ENCODE measurements at regions not wholly inside any gene's neighbourhood (a gene's known extent, or its start where the extent isn't known, plus 50 kb on each side); places are given as distances from the start of the nearest gene placed in this dataset.
"Not testable (repeated sequence)": the region's sequence is repeated elsewhere in the genome, so short reads cannot be mapped to it uniquely, and the experiment has no call there.

GRCh38 chr6:81552644-81553043, 199.8 kb downstream of the TENT5A start:
- TF ChIP-seq ZFX (IDR thresholded peaks at IDR 0.05; ENCODE audit: borderline replicate concordance), result no peak
- no peak for TF ChIP-seq CTCF (IDR thresholded peaks at IDR 0.05)
- no peak overlapping the region for H3K27ac ChIP-seq

GRCh38 chr6:81547149-81547548, 205.3 kb downstream of the TENT5A start:
- peak overlapping the region; percentile 1; the same call in 1 of the 2 replicates for H3K27ac ChIP-seq
- no peak for TF ChIP-seq ZFX (IDR thresholded peaks at IDR 0.05; ENCODE audit: borderline replicate concordance)
- TF ChIP-seq CTCF (IDR thresholded peaks at IDR 0.05), result no peak

GRCh38 chr6:81534934-81535465, 217.5 kb downstream of the TENT5A start:
- no peak for TF ChIP-seq ZFX (IDR thresholded peaks at IDR 0.05; ENCODE audit: borderline replicate concordance)
- no peak for TF ChIP-seq CTCF (IDR thresholded peaks at IDR 0.05)
- H3K27ac ChIP-seq, result no peak overlapping the region

- TF ChIP-seq CTCF (IDR thresholded peaks at IDR 0.05), result no peak
- no peak for TF ChIP-seq ZFX (IDR thresholded peaks at IDR 0.05; ENCODE audit: borderline replicate concordance)
- H3K27ac ChIP-seq, result no peak overlapping the region
Observed at GRCh38 chr6:81531869-81532561, 220.5 kb downstream of the TENT5A start.

- no peak overlapping the region for H3K27ac ChIP-seq
- TF ChIP-seq CTCF (IDR thresholded peaks at IDR 0.05), result no peak
- TF ChIP-seq ZFX (IDR thresholded peaks at IDR 0.05; ENCODE audit: borderline replicate concordance), result no peak
Observed at GRCh38 chr6:81517455-81517854, 235.0 kb downstream of the TENT5A start.

- no peak overlapping the region for H3K27ac ChIP-seq
- TF ChIP-seq CTCF (IDR thresholded peaks at IDR 0.05) (no peak), ZFX (IDR thresholded peaks at IDR 0.05; ENCODE audit: borderline replicate concordance) (no peak)
Observed at GRCh38 chr6:81515562-81516453, 236.7 kb downstream of the TENT5A start.

GRCh38 chr6:81514195-81514594, 238.3 kb downstream of the TENT5A start:
- H3K27ac ChIP-seq, result not testable (repeated sequence)

Measured in 22Rv1 (cell line).